AG09309 (cell line): ENCODE measurements at regions not wholly inside any gene's neighbourhood (a gene's known extent, or its start where the extent isn't known, plus 50 kb on each side); places are given as distances from the start of the nearest gene placed in this dataset.

ENCODE experiments used
- DNase-seq: peaks from one replicate; pipeline ENCODE4 v3.0.0-alpha.2; 2010; ENCODE audit warnings: low read depth
- H3K4me3 ChIP-seq: 2 replicates; pipeline ENCODE4 v1.5.1; 2011; ENCODE audit warnings: mild to moderate bottlenecking, low read depth, low read length, moderate library complexity; ENCODE audit not compliant: control insufficient read depth
- TF ChIP-seq, protein P1 (sequence below): IDR thresholded peaks from 2 replicates; pipeline ENCODE4 v1.5.1; 2011; ENCODE audit warnings: mild to moderate bottlenecking, low read depth, low read length, inconsistent platforms; ENCODE audit not compliant: insufficient read depth, control insufficient read depth; ENCODE audit errors: missing control alignments

DNA sequence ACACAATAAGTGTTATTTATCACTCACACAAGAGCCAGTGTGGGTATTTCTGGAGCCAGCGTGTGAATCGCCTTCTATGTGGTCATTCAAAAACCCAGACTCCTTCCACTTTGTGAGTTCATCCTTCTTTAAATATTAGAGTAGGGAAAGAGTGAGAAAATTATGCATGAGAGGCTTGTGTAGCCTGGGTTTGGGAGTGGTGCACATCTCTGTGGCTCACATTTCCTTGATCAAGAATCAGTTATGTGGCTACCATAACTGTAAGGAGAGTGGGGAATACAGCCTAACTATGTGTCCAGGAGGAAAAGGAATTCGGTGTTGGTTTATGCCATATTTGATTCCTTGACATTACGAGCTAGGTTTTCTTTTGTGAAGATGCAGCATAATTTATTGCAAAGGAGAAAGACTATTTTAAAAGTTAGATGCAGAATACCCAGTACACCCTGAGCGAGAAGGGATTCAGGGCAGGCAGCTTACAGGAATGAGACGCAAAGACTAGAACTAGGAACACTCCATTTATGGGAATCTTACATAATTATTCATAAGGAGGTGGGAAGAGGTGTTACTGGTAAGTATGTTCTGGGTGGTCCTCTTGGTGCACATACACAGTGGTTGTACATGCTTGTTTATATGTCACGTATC, 638.5 kb downstream of the COL12A1 start:
- TF ChIP-seq, protein P1, sequence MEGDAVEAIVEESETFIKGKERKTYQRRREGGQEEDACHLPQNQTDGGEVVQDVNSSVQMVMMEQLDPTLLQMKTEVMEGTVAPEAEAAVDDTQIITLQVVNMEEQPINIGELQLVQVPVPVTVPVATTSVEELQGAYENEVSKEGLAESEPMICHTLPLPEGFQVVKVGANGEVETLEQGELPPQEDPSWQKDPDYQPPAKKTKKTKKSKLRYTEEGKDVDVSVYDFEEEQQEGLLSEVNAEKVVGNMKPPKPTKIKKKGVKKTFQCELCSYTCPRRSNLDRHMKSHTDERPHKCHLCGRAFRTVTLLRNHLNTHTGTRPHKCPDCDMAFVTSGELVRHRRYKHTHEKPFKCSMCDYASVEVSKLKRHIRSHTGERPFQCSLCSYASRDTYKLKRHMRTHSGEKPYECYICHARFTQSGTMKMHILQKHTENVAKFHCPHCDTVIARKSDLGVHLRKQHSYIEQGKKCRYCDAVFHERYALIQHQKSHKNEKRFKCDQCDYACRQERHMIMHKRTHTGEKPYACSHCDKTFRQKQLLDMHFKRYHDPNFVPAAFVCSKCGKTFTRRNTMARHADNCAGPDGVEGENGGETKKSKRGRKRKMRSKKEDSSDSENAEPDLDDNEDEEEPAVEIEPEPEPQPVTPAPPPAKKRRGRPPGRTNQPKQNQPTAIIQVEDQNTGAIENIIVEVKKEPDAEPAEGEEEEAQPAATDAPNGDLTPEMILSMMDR, result no peak
- no peak overlapping the region for H3K4me3 ChIP-seq
- DNase-seq, result no peak

DNA sequence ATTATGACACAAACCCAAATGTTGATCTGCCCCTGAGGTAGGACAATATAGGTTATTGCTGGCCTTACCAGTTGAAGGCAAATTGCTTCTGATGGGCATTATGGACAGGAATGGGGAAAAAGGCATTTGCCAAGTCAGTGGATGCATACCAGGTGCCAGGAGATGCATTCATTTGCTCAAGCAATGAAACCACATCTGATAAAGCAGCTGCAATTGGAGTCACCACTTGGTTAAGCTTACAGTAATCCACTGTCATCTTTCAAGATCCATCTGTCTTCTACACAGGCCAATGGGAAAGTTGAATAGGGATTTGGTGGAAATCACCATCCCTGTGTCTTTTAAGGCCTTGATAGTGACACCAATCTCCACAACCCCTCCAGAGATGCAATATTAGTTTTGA, 648.6 kb downstream of the COL12A1 start:
- no peak for DNase-seq
- no peak overlapping the region for H3K4me3 ChIP-seq
- TF ChIP-seq, protein P1, result no peak

DNA sequence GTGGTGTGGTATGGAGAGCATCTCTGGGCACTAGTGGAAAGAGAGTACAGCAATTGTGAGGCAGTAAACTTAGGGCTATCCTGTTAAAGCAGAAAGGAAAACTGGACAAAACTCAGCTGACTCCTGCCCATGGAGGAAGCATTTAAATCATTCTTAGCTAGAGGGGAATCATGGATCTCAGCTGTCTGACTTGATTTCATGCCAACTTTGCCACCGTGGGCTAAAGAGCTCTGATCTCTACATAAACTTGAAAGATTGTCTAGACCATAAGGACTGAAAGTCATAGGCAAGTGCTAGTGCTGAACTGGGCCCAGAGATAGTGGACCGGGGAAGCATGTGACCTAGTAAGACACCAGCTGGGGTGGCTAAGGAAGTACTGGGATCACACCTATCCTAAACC, 651.8 kb downstream of the COL12A1 start:
- TF ChIP-seq, protein P1, result no peak
- DNase-seq, result no peak
- H3K4me3 ChIP-seq, result no peak overlapping the region

DNA sequence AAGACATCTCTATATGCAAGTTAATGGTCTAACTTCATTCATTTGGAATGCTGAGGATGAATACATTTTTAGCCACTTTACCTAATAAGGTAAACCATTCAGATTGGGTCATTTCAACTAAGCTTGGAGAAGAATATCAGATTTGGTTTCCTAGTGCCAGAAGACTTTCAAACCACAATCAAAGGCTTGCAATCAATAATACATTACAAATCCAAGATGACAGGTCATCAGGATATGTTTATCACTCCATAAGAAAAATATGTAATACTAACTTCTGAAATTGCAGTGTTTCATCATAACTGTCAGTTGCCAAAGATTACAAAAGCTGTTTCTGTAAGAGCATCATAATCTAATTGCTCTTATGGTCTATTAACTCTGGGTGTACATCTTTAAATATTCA, 654.0 kb downstream of the COL12A1 start:
- TF ChIP-seq, protein P1, result no peak
- no peak overlapping the region for H3K4me3 ChIP-seq
- peak; percentile 24 for DNase-seq

DNA sequence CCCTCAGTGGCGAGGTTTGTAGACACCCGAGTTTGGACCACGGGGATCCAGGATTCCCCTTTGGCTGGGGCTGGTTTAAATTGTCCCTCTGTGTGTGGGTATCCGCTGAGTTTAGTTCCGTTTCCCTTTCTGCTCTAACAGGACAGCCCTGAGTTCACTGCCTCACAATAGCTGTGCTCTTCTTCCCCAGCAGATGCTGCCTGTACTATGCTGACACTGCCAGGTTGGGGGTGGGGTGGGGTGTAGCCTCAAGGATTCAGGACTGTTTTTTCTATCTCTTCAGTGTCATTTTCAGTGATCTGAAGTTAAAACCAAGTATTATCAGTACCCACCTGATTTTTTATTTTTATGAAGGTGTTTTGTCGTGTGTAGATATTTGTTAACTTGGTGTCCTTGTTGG, 655.0 kb downstream of the COL12A1 start:
- DNase-seq, result no peak
- no peak overlapping the region for H3K4me3 ChIP-seq
- TF ChIP-seq, protein P1, result no peak

DNA sequence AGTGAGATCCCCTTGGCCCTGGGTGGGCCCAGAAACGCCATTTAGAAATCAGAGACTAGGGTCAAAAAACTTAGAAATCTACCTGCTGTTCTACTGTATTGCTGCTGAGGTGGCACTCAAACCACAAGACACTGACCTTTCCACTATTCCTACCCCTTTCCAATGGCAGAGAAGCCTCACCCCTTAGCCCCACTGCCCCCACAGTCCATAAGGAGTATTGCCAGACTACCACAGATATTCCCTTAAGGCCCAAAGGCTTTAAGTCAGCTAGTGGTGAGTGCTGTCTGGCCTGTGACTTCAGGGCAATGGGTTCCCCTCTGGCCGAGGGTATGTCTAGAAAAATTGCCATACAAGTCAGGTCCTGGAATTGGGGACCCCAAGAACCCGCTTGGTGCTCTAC, 656.1 kb downstream of the COL12A1 start:
- no peak for DNase-seq
- no peak overlapping the region for H3K4me3 ChIP-seq
- TF ChIP-seq, protein P1, result no peak

DNA sequence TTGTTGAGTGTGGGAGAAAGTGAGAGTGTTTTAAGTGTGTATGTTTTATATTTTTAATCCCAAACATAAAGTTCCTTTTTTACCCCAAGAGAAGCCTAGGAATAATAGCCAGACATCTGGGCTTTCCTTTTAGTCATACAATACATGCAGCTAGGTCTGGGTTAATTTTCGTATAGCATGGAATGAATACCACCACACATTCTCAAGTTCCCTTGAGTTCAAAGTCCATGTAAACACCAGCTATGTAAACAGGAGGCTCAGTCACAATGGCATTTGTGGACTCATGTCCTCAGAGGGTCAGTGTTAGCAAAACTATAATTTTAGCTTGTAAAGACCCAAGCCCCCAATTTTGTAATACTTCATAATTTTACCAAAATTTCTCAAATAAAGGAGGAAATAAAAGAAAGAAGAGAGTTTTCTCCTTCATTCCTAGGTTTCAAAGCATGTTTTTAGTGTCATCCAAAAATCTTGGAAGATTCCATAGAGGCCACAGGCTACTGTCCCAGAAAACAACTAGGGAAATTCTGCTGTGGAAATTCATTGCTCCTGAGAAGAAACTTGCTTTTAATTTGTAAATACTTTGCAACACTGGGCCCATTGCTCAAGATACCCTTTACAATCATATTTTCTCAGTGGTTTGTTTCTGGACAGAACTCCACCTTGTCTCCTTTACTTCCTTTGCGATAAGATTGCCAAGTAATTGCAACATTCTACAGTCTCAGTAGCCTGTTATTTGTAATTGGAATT, 671.2 kb downstream of the COL12A1 start:
- TF ChIP-seq, protein P1, result no peak
- peak; percentile 71 for DNase-seq
- no peak overlapping the region for H3K4me3 ChIP-seq
